ENCODE measurements at regions not wholly inside any gene's neighbourhood (a gene's known extent, or its start where the extent isn't known, plus 50 kb on each side); places are given as distances from the start of the nearest gene placed in this dataset.
A peak's percentile ranks its signal among the peaks of the same experiment; 100 is the strongest.

DNA sequence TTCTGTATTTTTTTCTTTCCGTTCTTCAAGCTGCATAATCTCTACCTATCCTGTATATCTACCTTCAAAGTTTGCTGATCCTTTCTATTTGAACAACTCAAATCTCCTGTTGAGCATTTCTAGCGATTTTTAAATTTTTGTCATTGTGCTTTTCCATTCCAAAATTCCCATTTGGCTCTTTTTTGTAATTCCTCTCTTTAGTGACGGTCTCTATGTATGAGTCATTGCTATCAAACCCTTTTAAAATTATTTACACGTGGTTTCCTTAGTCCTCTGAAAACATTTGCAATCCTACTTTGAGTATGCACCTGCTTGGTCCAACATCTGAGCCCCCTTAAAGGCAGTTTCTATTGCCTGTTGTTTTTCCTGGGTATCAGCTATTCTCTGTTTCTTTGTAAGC, 100.5 kb upstream of the FOXC1 start:
- no peak for ATAC-seq (replicated peaks in 6 of 8)
- in situ Hi-C loops (cut with MboI; ENCODE audit: low pct_unique_long_range_greater_than_20kb in 2 of 9, low sequenced_read_pairs in 9 of 9, unreplicated experiment in 9 of 9): no loop called here
- 0 to 79% (median 47%) methylated on average over 1 to 4 of the region's 4 CpGs for WGBS, 10 experiments
- Histone ChIP-seq H3K27ac (no peak overlapping the region), H3K4me1 (replicated peaks in 1 of 2) (no peaks in the 10 kb centered on the region), H3K4me3 (no peak overlapping the region)

- Histone ChIP-seq H3K4me3 (no peak overlapping the region), H3K27ac (no peak overlapping the region), H3K4me1 (replicated peaks in 1 of 2) (no peaks in the 10 kb centered on the region)
- ATAC-seq (replicated peaks in 6 of 8): no peak
- WGBS, 10 experiments: 20 to 90% (median 56%) methylated on average over 1 to 3 of the region's 3 CpGs; no CpG with 5 or more reads in 4 of the 10 experiments
- in situ Hi-C loops (cut with MboI; ENCODE audit: low pct_unique_long_range_greater_than_20kb in 2 of 9, low sequenced_read_pairs in 9 of 9, unreplicated experiment in 9 of 9): no loop called here
Measured at GRCh38 chr6:1510239-1510638, 99.5 kb upstream of the FOXC1 start.

DNA sequence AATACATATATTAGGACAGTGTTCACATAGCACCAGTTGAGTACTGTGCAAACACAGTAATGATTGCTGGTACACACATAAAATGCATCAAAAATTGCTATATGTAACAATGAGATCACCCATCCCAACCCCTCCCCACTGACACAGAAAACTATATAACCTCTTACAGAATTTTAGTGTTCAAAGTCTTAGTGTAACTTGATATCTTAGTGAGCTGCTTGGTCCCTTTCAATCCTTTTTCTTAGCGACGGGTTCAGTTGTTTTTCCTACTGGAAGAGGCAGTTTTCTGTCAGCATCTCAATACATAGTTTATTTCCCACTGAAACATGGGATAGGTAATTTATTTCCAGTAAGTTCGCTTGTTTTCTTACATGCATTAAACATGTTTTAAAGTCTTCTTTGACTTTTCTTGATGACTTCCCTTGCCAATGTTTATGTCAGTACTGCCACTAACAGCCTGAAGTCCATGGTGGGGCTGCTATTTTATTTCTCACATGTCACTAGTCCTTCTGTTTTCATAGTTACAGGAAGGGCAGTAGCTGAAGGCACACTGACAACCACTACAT, 96.4 kb upstream of the FOXC1 start:
- H3K27ac ChIP-seq: no peak overlapping the region
- H3K4me1 ChIP-seq (replicated peaks in 1 of 2): no peaks in the 10 kb centered on the region
- H3K4me3 ChIP-seq: no peak overlapping the region
- in situ Hi-C loops (cut with MboI; ENCODE audit: low pct_unique_long_range_greater_than_20kb in 2 of 9, low sequenced_read_pairs in 9 of 9, unreplicated experiment in 9 of 9): no loop called here
- ATAC-seq (replicated peaks in 6 of 8): no peak
- 23 to 61% (median 38%) methylated on average over 1 to 3 of the region's 3 CpGs; no CpG with 5 or more reads in 1 of the 10 experiments for WGBS, 10 experiments

DNA sequence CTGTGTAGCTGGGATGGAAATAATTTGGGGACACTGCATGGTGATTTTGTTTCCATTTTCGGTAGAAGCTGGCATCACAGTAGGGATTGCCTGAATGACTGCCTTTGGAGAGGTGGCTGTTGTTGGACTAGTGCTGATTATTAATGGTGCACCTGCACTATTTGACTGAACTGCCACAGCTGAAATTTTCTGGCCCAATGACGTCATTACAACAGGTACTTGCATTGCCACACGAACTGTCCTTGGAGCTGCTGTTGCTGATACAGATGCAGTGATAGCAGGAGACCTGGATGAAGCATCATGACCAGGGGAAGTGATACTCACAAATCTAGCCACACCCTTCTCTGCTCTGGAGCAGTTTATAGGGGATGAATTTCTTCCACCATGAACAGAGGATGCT, 95.6 kb upstream of the FOXC1 start:
- no peak overlapping the region for H3K27ac ChIP-seq

DNA sequence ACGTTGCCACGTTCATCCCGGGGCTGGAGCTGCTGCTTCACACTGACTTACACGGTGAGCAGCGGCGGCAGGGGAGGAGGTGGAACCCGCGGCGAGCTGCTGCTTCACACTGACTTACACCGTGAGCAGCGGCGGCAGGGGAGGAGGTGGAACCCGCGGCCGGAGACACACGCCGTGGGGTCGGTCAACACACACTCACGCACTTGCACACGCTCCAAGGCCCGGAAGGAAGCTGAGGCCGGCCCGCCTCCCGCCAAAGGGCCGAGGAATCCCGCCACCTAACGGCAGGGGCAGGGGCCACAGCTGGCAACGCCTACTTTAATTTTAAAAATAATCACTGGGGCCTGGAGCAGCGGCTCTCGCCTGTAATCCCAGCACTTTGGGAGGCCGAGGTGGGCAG, 94.4 kb upstream of the FOXC1 start:
- in situ Hi-C loops (cut with MboI; ENCODE audit: low pct_unique_long_range_greater_than_20kb in 2 of 9, low sequenced_read_pairs in 9 of 9, unreplicated experiment in 9 of 9): no loop called here
- Histone ChIP-seq H3K27ac (no peak overlapping the region), H3K4me1 (replicated peaks in 1 of 2) (no peaks in the 10 kb centered on the region), H3K4me3 (no peak overlapping the region)
- WGBS, 10 experiments: 61 to 93% (median 90%) methylated on average over 2 to 19 of the region's 31 CpGs; no CpG with 5 or more reads in 5 of the 10 experiments
- ATAC-seq (replicated peaks in 6 of 8): no peak

More for the DNA sequence above, 95.6 kb upstream of the FOXC1 start:
- WGBS, 10 experiments: 21 to 88% (median 70%) methylated on average over 1 to 3 of the region's 3 CpGs; no CpG with 5 or more reads in 2 of the 10 experiments
- Histone ChIP-seq H3K4me1 (replicated peaks in 1 of 2) (no peaks in the 10 kb centered on the region), H3K4me3 (no peak overlapping the region)
- ATAC-seq (replicated peaks in 6 of 8): no peak
- in situ Hi-C loops (cut with MboI; ENCODE audit: low pct_unique_long_range_greater_than_20kb in 2 of 9, low sequenced_read_pairs in 9 of 9, unreplicated experiment in 9 of 9): no loop called here

- in situ Hi-C loops (cut with MboI; ENCODE audit: low pct_unique_long_range_greater_than_20kb in 2 of 9, low sequenced_read_pairs in 9 of 9, unreplicated experiment in 9 of 9): no loop called here
- H3K4me1 ChIP-seq (replicated peaks in 1 of 2): no peaks in the 10 kb centered on the region
- H3K27ac ChIP-seq: no peak overlapping the region
- ATAC-seq (replicated peaks in 6 of 8): no peak
- WGBS, 10 experiments: 70 to 100% (median 100%) methylated on average over 1 to 4 of the region's 4 CpGs; no CpG with 5 or more reads in 5 of the 10 experiments
- no peak overlapping the region for H3K4me3 ChIP-seq
Measured at GRCh38 chr6:1515781-1516180, 93.9 kb upstream of the FOXC1 start.

DNA sequence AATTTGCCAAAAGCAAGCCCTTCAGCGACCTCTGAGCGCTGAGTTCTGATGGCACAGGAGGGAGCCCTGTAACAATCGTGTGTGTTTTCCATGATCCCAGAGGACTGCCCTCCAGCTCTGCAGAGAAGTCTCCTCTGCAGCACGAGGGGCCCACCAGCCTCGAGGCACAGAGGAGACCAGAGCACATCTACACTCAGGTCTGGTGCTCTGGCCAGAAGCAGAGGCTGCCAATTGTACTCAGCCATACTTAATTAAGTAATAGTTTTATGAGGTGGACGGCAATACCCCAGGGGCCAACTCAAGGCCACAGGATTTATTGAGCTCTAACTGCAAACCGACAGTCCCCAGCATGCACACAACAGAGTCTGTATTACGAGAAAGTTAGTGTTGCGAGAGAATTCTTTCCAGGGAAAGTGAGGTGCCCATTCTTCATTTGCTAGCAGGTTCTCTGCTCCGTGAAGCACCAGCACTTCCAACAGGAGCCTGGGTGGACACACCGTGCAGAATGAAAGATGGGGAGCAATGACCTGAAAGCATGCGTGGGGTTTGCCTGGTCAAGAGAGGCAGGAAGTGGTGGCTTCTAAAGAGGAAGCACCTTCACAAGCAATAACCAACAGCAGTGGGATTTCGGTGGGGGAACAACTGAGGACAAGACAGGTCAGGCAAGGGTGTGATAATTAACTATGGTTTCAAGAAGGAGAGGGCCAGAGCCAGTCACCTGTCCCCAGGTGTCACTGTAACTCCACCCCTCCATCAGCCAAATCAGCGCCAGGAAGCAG, 92.8 kb upstream of the FOXC1 start:
- in situ Hi-C loops (cut with MboI; ENCODE audit: low pct_unique_long_range_greater_than_20kb in 2 of 9, low sequenced_read_pairs in 9 of 9, unreplicated experiment in 9 of 9): no loop called here
- ATAC-seq (replicated peaks in 6 of 8): no peak
- no peak overlapping the region for H3K27ac ChIP-seq
- H3K4me1 ChIP-seq (replicated peaks in 1 of 2): no peaks in the 10 kb centered on the region
- no peak overlapping the region for H3K4me3 ChIP-seq
- WGBS, 10 experiments: 26 to 93% (median 64%) methylated on average over 1 to 9 of the region's 14 CpGs

GRCh38 chr6:1518855-1519254, 90.9 kb upstream of the FOXC1 start:
- H3K4me1 ChIP-seq (replicated peaks in 1 of 2): no peaks in the 10 kb centered on the region
- no peak for ATAC-seq (replicated peaks in 6 of 8)
- no peak overlapping the region for H3K4me3 ChIP-seq
- no peak overlapping the region for H3K27ac ChIP-seq
- in situ Hi-C loops (cut with MboI; ENCODE audit: low pct_unique_long_range_greater_than_20kb in 2 of 9, low sequenced_read_pairs in 9 of 9, unreplicated experiment in 9 of 9): no loop called here
- WGBS, 10 experiments: 74 to 94% (median 93%) methylated on average over 2 to 8 of the region's 8 CpGs; no CpG with 5 or more reads in 4 of the 10 experiments

- no peaks in the 10 kb centered on the region for H3K4me1 ChIP-seq (replicated peaks in 1 of 2)
- no peak for ATAC-seq (replicated peaks in 6 of 8)
- no peak overlapping the region for H3K27ac ChIP-seq
- in situ Hi-C loops (cut with MboI; ENCODE audit: low pct_unique_long_range_greater_than_20kb in 2 of 9, low sequenced_read_pairs in 9 of 9, unreplicated experiment in 9 of 9): no loop called here
- no peak overlapping the region for H3K4me3 ChIP-seq
- WGBS, 10 experiments: 39 to 90% (median 74%) methylated on average over 1 to 3 of the region's 4 CpGs
Measured at GRCh38 chr6:1519597-1519996, 90.1 kb upstream of the FOXC1 start.

DNA sequence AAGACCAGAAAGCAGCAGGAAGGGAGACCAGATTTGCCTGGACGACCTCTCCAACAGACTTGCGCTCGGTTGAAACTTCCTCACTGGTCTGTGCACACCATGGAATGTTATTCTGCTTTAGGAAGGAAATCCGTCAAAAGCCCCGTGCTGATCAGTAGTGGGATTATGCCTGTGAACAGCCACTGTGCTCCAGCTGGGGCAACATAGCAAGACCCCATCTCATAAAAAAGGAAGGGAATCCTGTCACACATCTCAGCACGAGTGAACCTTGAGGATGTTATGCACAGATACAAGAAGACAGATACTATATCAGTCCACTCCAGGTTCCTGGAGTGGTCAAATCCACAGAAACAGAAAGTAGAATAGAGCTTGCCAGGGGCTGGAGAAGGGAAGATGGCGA, 86.9 kb upstream of the FOXC1 start:
- Histone ChIP-seq H3K27ac (no peak overlapping the region), H3K4me1 (replicated peaks in 1 of 2) (peaks cover 0 to 13% of the 10 kb centered on the region in 2 donors), H3K4me3 (no peak overlapping the region)
- in situ Hi-C loops (cut with MboI; ENCODE audit: low pct_unique_long_range_greater_than_20kb in 2 of 9, low sequenced_read_pairs in 9 of 9, unreplicated experiment in 9 of 9): no loop called here
- ATAC-seq (replicated peaks in 6 of 8): no peak
- 31 to 93% (median 70%) methylated on average over 1 to 6 of the region's 7 CpGs; no CpG with 5 or more reads in 3 of the 10 experiments for WGBS, 10 experiments

DNA sequence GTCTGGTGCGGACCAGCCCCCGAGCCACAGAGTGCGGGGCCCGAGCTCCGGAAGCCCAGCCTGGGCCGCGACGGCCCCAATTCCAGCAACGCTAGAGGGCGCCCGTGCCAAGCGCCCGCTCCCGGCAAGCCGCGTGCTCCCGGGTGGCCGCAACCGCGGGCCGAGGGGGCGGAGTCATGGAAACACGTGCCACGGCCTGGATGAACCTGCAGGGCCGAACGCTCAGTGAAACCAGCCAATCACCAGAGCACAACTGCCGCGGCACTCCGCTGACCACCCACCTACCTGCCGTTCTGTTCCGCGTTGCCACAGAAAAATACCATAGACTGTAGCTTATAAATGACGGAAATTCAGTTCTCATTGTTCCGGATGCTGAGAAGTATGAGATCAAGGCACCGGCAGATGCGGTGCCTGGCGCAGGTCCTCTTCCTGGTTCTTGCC, 85.7 kb upstream of the FOXC1 start:
- H3K4me1 ChIP-seq (replicated peaks in 1 of 2): peaks cover 0 to 13% of the 10 kb centered on the region in 2 donors
- 6 to 100% (median 49%) methylated on average over 1 to 14 of the region's 37 CpGs; no CpG with 5 or more reads in 3 of the 10 experiments for WGBS, 10 experiments
- in situ Hi-C loops (cut with MboI; ENCODE audit: low pct_unique_long_range_greater_than_20kb in 2 of 9, low sequenced_read_pairs in 9 of 9, unreplicated experiment in 9 of 9): no loop called here
- H3K4me3 ChIP-seq: no peak overlapping the region
- H3K27ac ChIP-seq: no peak overlapping the region
- ATAC-seq (replicated peaks in 6 of 8): peak in 3 of 8 experiments; percentile 59 to 88 (median 81)

DNA sequence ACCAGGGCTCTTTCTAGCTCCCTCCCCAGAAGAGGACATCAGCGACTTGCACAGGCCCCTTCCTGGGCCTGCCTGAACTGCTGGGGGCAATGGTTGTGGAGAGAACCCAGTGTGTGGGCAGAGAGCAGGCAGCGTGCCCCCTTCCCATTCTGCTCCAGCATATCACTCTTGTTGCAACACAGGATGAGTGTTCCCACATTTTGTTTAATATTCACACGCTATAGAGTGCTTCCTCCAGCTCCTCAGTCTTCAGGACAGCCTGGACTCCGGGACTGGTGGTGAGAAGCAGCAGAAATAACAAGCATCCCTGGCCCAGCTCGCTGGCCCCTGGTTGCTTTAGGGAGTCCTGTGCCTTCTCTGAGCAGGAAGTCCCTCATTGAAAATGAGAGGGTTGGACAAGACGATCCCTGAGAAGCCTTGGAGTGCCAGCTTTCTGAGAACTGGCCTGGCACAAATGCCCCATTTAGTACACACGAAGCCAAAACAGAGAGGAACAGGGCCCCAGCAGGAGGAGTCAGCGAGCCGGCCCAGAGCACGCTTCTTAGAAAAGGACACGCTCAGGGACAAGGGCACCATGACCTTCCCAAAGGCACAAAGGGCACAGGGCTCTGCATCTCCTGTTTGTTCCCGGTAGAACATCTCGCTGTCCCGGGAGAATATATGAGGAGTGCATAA, 84.2 kb upstream of the FOXC1 start:
- ATAC-seq (replicated peaks in 6 of 8): no peak

GRCh38 chr6:1526398-1527072, 83.2 kb upstream of the FOXC1 start:
- Histone ChIP-seq H3K4me3 (no peak overlapping the region), H3K27ac (no peak overlapping the region), H3K4me1 (replicated peaks in 1 of 2) (peaks cover 0 to 13% of the 10 kb centered on the region in 2 donors)
- in situ Hi-C loops (cut with MboI; ENCODE audit: low pct_unique_long_range_greater_than_20kb in 2 of 9, low sequenced_read_pairs in 9 of 9, unreplicated experiment in 9 of 9): no loop called here
- 0 to 100% (median 77%) methylated on average over 1 to 9 of the region's 12 CpGs; no CpG with 5 or more reads in 1 of the 10 experiments for WGBS, 10 experiments
- ATAC-seq (replicated peaks in 6 of 8): peak; percentile 11 to 66 (median 50)

More for the DNA sequence above, 84.2 kb upstream of the FOXC1 start:
- Histone ChIP-seq H3K4me3 (no peak overlapping the region), H3K27ac (no peak overlapping the region), H3K4me1 (replicated peaks in 1 of 2) (peaks cover 0 to 13% of the 10 kb centered on the region in 2 donors)
- WGBS, 10 experiments: 60 to 95% (median 73%) methylated on average over 2 to 4 of the region's 14 CpGs; no CpG with 5 or more reads in 5 of the 10 experiments
- in situ Hi-C loops (cut with MboI; ENCODE audit: low pct_unique_long_range_greater_than_20kb in 2 of 9, low sequenced_read_pairs in 9 of 9, unreplicated experiment in 9 of 9): no loop called here

Measured in motor neuron (in vitro differentiated cells).